ENCODE measurements at regions not wholly inside any gene's neighbourhood (a gene's known extent, or its start where the extent isn't known, plus 50 kb on each side); places are given as distances from the start of the nearest gene placed in this dataset.

DNA sequence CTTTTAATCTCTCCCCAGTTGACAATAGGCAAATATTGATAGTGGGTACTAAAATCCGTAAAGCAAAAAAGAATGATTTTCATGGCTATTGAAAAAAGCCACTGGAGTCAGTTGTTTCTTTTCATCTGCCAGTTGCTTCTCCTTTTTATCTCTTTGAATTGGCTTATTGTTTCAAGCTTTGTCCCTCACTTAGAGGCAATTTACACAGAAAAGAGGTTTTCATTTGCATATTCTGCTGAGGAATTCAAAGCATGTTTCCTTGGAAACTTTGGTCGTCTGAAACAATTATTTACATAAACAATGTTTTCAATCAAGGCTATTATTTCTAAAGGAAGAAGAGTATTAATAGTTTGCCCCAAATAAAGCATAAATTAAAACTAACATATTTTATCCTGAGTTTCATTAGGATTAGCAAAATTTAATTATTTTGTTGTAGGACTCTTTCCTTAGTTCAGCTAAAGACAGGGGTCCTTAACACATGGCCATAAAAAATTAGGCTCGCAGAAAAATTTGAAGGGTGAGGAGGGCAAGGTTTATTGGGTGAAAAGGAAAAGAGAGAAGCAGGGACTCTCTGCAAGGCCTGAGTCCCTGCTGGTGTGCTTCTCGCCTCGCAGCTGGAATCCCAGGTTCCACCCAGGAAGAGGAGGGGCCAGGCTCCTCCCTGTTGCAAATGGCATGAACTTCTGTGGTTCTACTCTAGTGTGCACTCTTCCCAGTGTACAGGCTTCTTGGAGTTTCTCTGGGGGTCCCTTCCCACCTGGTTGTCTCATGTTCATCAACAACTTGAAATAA, 138.8 kb upstream of the LAMA2 start:
- Histone ChIP-seq H3K4me1 (ENCODE audit: insufficient read depth, low read length) (no peaks in the 10 kb centered on the region), H3K27me3 (ENCODE audit: control insufficient read depth in 1 of 2, insufficient read depth in 2 of 2, low read length in 2 of 2) (no peaks in the 10 kb centered on the region), H3K36me3 (ENCODE audit: insufficient read depth, low read length) (no peaks in the 10 kb centered on the region), H3K4me3 (ENCODE audit: low read length) (no peak overlapping the region), H3K9me3 (ENCODE audit: control insufficient read depth in 1 of 2, insufficient read depth in 1 of 2, low read length in 2 of 2) (no peaks in the 10 kb centered on the region), H3K27ac (ENCODE audit: low read depth in 1 of 2, low read length in 2 of 2) (no peak overlapping the region)
- intact Hi-C loops (cut with DNase I, micrococcal nuclease), result no loop called here
- no peaks in the 10 kb centered on the region for H3K9me3 Mint-ChIP-seq
- no peaks in the 10 kb centered on the region for H3K4me1 Mint-ChIP-seq (ENCODE audit: low read depth)
- peaks cover 5% of the 10 kb centered on the region for H3K27me3 Mint-ChIP-seq
- H3K36me3 Mint-ChIP-seq (ENCODE audit: low read depth), result no peaks in the 10 kb centered on the region
- TF ChIP-seq, protein P1, sequence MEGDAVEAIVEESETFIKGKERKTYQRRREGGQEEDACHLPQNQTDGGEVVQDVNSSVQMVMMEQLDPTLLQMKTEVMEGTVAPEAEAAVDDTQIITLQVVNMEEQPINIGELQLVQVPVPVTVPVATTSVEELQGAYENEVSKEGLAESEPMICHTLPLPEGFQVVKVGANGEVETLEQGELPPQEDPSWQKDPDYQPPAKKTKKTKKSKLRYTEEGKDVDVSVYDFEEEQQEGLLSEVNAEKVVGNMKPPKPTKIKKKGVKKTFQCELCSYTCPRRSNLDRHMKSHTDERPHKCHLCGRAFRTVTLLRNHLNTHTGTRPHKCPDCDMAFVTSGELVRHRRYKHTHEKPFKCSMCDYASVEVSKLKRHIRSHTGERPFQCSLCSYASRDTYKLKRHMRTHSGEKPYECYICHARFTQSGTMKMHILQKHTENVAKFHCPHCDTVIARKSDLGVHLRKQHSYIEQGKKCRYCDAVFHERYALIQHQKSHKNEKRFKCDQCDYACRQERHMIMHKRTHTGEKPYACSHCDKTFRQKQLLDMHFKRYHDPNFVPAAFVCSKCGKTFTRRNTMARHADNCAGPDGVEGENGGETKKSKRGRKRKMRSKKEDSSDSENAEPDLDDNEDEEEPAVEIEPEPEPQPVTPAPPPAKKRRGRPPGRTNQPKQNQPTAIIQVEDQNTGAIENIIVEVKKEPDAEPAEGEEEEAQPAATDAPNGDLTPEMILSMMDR (IDR thresholded peaks at IDR 0.05), result no peak
- DNase-seq (no peak), ATAC-seq (ENCODE audit: poor library complexity) (no peak)
- POLR2A ChIA-PET, result no interaction called here
- no peak overlapping the region for H3K4me3 Mint-ChIP-seq
- H3K27ac Mint-ChIP-seq, result no peak overlapping the region
- CTCF ChIA-PET, result no interaction called here

DNA sequence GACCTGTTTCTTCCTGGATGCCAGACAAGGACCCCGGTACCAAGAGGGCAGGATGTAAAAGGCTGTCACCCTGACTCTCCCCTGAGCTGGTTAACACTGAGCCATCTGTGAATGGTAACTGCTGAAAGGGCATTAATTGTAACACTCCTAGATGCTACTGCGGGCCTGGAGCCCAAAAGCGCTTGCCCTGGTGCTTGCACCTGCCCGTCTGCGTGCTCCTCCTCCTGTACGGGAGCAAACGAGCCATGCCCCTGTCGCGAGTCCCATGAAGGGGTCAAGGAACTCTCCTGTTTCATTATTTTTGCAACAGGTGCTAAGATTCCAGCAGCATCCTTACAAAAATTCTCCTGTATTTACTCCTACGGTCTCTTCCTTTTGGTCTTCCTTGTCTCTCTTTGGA, 140.0 kb upstream of the LAMA2 start:
- intact Hi-C loops (cut with DNase I, micrococcal nuclease), result no loop called here
- DNase-seq, result no peak
- Mint-ChIP-seq H3K36me3 (ENCODE audit: low read depth) (no peaks in the 10 kb centered on the region), H3K9me3 (no peaks in the 10 kb centered on the region), H3K27me3 (peaks cover 5% of the 10 kb centered on the region), H3K4me1 (ENCODE audit: low read depth) (no peaks in the 10 kb centered on the region), H3K27ac (no peak overlapping the region), H3K4me3 (no peak overlapping the region)
- Histone ChIP-seq H3K27ac (ENCODE audit: low read depth in 1 of 2, low read length in 2 of 2) (no peak overlapping the region), H3K27me3 (ENCODE audit: control insufficient read depth in 1 of 2, insufficient read depth in 2 of 2, low read length in 2 of 2) (no peaks in the 10 kb centered on the region), H3K9me3 (ENCODE audit: control insufficient read depth in 1 of 2, insufficient read depth in 1 of 2, low read length in 2 of 2) (no peaks in the 10 kb centered on the region), H3K4me1 (ENCODE audit: insufficient read depth, low read length) (no peaks in the 10 kb centered on the region), H3K36me3 (ENCODE audit: insufficient read depth, low read length) (no peaks in the 10 kb centered on the region), H3K4me3 (ENCODE audit: low read length) (no peak overlapping the region)
- POLR2A ChIA-PET, result no interaction called here
- CTCF ChIA-PET, result no interaction called here
- no peak for ATAC-seq (ENCODE audit: poor library complexity)
- TF ChIP-seq, protein P1 (IDR thresholded peaks at IDR 0.05), result no peak

DNA sequence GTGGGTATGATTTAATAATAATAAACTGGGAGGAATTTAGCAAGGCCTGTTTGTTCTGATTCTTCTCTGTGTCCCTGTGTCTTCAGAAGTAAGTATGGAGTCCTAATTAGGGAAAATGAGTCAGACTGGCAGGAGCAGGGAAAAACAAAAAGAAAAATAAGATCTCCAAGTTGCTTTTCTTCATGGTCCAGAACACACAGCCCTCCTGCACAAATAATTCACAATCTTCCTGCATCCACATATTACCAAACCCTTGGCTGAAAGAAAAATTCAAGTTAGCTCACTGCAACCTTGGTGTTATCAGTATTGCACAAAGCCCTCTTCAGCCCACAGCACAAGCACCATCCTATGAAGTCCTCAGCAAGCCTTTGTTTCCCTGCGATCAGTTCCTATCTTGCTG, 142.0 kb upstream of the LAMA2 start:
- H3K4me3 Mint-ChIP-seq, result no peak overlapping the region
- intact Hi-C loops (cut with DNase I, micrococcal nuclease), result no loop called here
- CTCF ChIA-PET, result no interaction called here

More for the DNA sequence above, 142.0 kb upstream of the LAMA2 start:
- H3K4me3 ChIP-seq (ENCODE audit: low read length), result no peak overlapping the region
- Mint-ChIP-seq H3K9me3 (no peaks in the 10 kb centered on the region), H3K27ac (no peak overlapping the region), H3K36me3 (ENCODE audit: low read depth) (no peaks in the 10 kb centered on the region), H3K27me3 (no peaks in the 10 kb centered on the region), H3K4me1 (ENCODE audit: low read depth) (no peaks in the 10 kb centered on the region)
- H3K27ac ChIP-seq (ENCODE audit: low read depth in 1 of 2, low read length in 2 of 2), result no peak overlapping the region
- no peaks in the 10 kb centered on the region for H3K4me1 ChIP-seq (ENCODE audit: insufficient read depth, low read length)
- no peaks in the 10 kb centered on the region for H3K36me3 ChIP-seq (ENCODE audit: insufficient read depth, low read length)
- POLR2A ChIA-PET, result no interaction called here
- no peaks in the 10 kb centered on the region for H3K27me3 ChIP-seq (ENCODE audit: control insufficient read depth in 1 of 2, insufficient read depth in 2 of 2, low read length in 2 of 2)
- DNase-seq, result no peak
- TF ChIP-seq, protein P1 (IDR thresholded peaks at IDR 0.05), result no peak
- H3K9me3 ChIP-seq (ENCODE audit: control insufficient read depth in 1 of 2, insufficient read depth in 1 of 2, low read length in 2 of 2), result no peaks in the 10 kb centered on the region
- ATAC-seq (ENCODE audit: poor library complexity), result no peak

Measured in CD4-positive, alpha-beta T cell (primary cell).